Hippocampal formation (tissue), 2 donors: ENCODE measurements at regions not wholly inside any gene's neighbourhood (a gene's known extent, or its start where the extent isn't known, plus 50 kb on each side); places are given as distances from the start of the nearest gene placed in this dataset.
"Not testable (repeated sequence)": the region's sequence is repeated elsewhere in the genome, so short reads cannot be mapped to it uniquely, and the experiment has no call there.

Source experiments
- DNase-seq, 2 donors: peaks; one replicate each; lab custom pipeline; 2025; lab: John Stamatoyannopoulos, UW

GRCh38 chr21:33121715-33122475, 52.0 kb downstream of the OLIG1 start:
- DNase-seq = no peak

GRCh38 chr21:33122507-33122906, 52.6 kb downstream of the OLIG1 start:
- no peak for DNase-seq

GRCh38 chr21:33123374-33124123, 53.6 kb downstream of the OLIG1 start:
- DNase-seq = no peak

- DNase-seq = no peak
These were observed 54.9 kb downstream of the OLIG1 start for GRCh38 chr21:33124889-33125288.

GRCh38 chr21:33125680-33126375, 55.9 kb downstream of the OLIG1 start:
- DNase-seq = no peak

- peak; percentile 25 to 44 for DNase-seq
These were observed 56.6 kb downstream of the OLIG1 start for GRCh38 chr21:33126569-33126968.

GRCh38 chr21:33127154-33127867, 57.4 kb downstream of the OLIG1 start:
- peak; percentile 84 to 87 for DNase-seq

- DNase-seq = no peak
These were observed 57.9 kb downstream of the OLIG1 start for GRCh38 chr21:33127868-33128242.

- DNase-seq = no peak
These were observed 58.6 kb downstream of the OLIG1 start for GRCh38 chr21:33128538-33128937.

GRCh38 chr21:33132054-33132453, 62.1 kb downstream of the OLIG1 start:
- DNase-seq = no peak

- DNase-seq = no peak
These were observed 64.0 kb downstream of the OLIG1 start for GRCh38 chr21:33133892-33134291.

- DNase-seq = no peak
These were observed 66.0 kb downstream of the OLIG1 start for GRCh38 chr21:33135925-33136324.

GRCh38 chr21:33136847-33137502, 67.0 kb downstream of the OLIG1 start:
- DNase-seq = no peak

GRCh38 chr21:33139084-33139483, 69.1 kb downstream of the OLIG1 start:
- DNase-seq = no peak

- DNase-seq = no peak
These were observed 70.3 kb downstream of the OLIG1 start for GRCh38 chr21:33140288-33140687.

GRCh38 chr21:33146467-33146866, 76.5 kb downstream of the OLIG1 start:
- no peak for DNase-seq

GRCh38 chr21:33149181-33149580, 79.2 kb downstream of the OLIG1 start:
- no peak for DNase-seq

GRCh38 chr21:33150968-33151367, 78.8 kb upstream of the IFNAR2 start:
- DNase-seq = not testable (repeated sequence)

GRCh38 chr21:33151941-33152731, 77.6 kb upstream of the IFNAR2 start:
- DNase-seq = no peak

GRCh38 chr21:33152732-33153130, 77.0 kb upstream of the IFNAR2 start:
- no peak for DNase-seq

- no peak for DNase-seq
These were observed 74.7 kb upstream of the IFNAR2 start for GRCh38 chr21:33155005-33155404.
